Effector memory CD4-positive, alpha-beta T cell (primary cell): ENCODE measurements at regions not wholly inside any gene's neighbourhood (a gene's known extent, or its start where the extent isn't known, plus 50 kb on each side); places are given as distances from the start of the nearest gene placed in this dataset.

Experiments
- DNase-seq, 3 donors: peaks; one replicate each; pipeline ENCODE4 v3.0.0-alpha.2; 2020
- H3K27ac ChIP-seq: 2 replicates; pipeline ENCODE4 v1.7.0; 2013; ENCODE audit warnings: mild to moderate bottlenecking, low read length, moderate library complexity; ENCODE audit not compliant: insufficient read depth, poor library complexity, severe bottlenecking
- H3K27me3 ChIP-seq: replicated peaks from 2 replicates; pipeline ENCODE4 v1.7.0; 2013; ENCODE audit warnings: mild to moderate bottlenecking, low read length; ENCODE audit not compliant: insufficient read depth, control insufficient read depth, poor library complexity, severe bottlenecking
- H3K36me3 ChIP-seq: 2 replicates; pipeline ENCODE4 v1.7.0; 2013; ENCODE audit warnings: mild to moderate bottlenecking, low read length, moderate library complexity; ENCODE audit not compliant: control insufficient read depth, insufficient read depth
- H3K4me1 ChIP-seq: 2 replicates; pipeline ENCODE4 v1.7.0; 2013; ENCODE audit warnings: low read length, mild to moderate bottlenecking; ENCODE audit not compliant: control insufficient read depth, insufficient read depth, poor library complexity, severe bottlenecking
- H3K4me3 ChIP-seq: 2 replicates; pipeline ENCODE4 v1.7.0; 2013; ENCODE audit warnings: low read length, low read depth, mild to moderate bottlenecking; ENCODE audit not compliant: insufficient read depth, poor library complexity, severe bottlenecking
- H3K9me3 ChIP-seq: 2 replicates; pipeline ENCODE4 v1.7.0; 2013; ENCODE audit warnings: mild to moderate bottlenecking, low read length, moderate library complexity; ENCODE audit not compliant: control insufficient read depth

DNA sequence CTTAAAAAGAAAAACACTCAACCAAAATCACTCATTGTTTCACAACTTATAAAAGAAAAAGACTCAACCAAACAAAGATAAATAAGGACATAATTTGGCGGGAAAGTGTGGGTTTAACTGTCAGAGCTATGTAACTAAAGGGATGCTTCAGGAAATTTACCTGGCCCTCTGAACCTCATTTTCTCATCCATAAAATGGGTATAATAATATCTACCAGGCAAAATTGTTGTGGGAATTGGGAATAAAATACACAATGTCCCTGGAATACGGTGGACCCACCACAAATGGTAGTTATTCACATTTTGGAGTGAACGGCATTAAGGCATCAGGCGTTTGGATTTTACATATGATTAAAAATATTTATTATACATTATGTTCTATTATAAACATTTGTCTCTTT, 228.5 kb upstream of the ANKRD55 start:
- Histone ChIP-seq H3K36me3 (no peaks in the 10 kb centered on the region), H3K27ac (no peak overlapping the region), H3K9me3 (no peaks in the 10 kb centered on the region), H3K4me3 (no peak overlapping the region), H3K4me1 (no peaks in the 10 kb centered on the region), H3K27me3 (no peaks in the 10 kb centered on the region)
- no peak for DNase-seq

GRCh38 chr5:56460681-56461191, 227.6 kb upstream of the ANKRD55 start:
- Histone ChIP-seq H3K27ac (no peak overlapping the region), H3K4me1 (no peaks in the 10 kb centered on the region), H3K4me3 (no peak overlapping the region), H3K36me3 (no peaks in the 10 kb centered on the region), H3K27me3 (no peaks in the 10 kb centered on the region), H3K9me3 (no peaks in the 10 kb centered on the region)
- DNase-seq = no peak

DNA sequence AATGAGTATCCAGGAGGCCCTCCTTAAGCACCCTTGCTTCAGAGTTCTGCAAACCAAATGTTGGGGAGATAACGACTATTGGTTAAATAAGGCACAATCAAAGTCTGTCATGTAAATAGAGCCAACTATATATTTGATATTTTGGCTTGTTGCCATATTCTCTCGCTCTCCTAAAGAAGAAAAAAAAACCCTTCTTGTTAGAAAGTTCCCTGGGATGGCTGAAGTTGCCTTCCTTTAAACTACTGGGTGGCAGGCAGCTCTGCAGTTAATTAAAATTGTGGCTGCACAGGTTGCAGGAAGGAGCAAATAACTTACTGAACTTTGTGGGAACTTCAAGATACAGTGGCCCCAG, 227.0 kb upstream of the ANKRD55 start:
- Histone ChIP-seq H3K36me3 (no peaks in the 10 kb centered on the region), H3K9me3 (no peaks in the 10 kb centered on the region), H3K27ac (no peak overlapping the region), H3K27me3 (no peaks in the 10 kb centered on the region), H3K4me3 (no peak overlapping the region), H3K4me1 (no peaks in the 10 kb centered on the region)
- DNase-seq = no peak

DNA sequence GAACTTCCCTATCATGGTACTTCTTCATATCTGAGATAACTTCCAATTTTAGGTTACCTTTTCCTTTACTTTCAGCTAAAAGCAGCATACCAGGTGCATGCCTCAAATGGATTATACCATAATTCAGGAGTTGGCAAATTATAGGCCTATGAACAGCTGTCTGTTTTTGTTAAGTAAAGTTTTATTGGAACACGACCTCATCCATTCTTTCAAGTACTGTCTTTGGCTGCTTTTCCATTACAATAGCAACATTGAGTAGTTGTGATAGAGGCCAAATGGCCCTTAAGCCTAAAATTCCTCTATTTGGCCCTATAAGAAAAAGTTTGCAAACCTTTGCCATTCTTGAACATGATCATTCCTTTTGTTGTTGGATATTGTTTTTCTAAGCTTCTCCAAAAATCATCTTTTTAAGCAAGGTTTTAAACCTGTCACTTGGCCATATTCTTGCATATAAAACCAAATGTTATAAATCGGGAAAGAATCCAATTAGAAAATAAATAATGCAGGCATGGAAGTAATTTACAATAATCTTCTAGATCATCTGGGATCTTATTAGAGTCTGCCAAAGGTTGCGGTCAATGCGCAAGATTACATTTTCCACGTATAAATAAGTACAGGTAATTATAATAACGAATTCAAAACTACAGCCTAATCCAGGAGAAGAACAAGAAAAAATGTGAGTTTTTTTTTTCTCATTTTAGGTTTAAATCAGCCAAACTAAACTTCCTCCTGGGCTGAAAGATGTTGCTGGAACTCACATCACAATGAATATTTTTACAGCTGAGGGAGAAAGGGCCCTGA, 226.5 kb upstream of the ANKRD55 start:
- Histone ChIP-seq H3K27ac (no peak overlapping the region), H3K36me3 (no peaks in the 10 kb centered on the region), H3K4me3 (no peak overlapping the region), H3K4me1 (no peaks in the 10 kb centered on the region), H3K9me3 (no peaks in the 10 kb centered on the region), H3K27me3 (no peaks in the 10 kb centered on the region)
- DNase-seq = no peak

DNA sequence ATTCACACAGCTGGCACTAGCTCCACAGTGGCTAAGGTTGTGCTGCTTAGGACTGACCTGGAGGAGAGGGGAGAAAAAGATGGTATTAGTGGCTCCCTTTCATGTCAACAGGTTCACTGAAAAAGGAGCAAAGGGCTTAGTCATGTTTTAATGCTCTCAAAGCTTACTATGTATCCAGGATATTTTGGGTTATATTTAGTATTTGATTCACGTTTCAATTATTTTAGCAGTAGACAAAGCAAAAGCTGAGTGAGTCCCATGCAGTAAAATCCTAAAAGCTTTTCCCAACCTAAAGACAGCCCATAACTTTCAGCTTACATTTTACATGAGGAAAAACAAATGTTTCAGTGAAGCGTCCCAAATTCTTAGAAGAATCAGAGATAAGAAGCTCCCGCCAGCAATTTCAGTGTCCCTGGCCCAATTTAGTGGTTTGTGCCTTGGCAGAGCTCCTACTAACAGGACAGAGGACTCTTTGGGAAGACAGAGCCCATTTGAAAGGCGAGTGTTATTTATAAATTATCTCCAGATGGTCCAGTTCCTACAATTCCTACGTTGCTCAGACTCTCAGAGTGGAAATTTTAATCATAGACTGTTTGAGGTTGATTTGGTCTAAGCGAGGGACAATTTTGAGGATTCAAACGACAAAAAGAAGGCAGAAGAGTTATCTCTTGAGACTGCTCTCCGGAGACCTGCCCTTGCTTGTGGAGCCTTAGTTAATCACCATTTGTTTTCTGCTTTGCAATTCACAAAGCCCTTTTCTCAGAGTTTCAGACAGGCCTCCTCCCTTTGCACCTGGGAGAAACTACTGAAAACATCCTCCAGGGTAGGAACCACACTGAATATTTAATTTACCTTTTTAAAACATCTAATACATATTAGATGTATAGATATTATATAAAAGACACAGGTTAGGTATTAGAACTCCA, 225.0 kb upstream of the ANKRD55 start:
- no peak overlapping the region for H3K4me3 ChIP-seq
- no peak overlapping the region for H3K27ac ChIP-seq
- H3K36me3 ChIP-seq = no peaks in the 10 kb centered on the region
- no peaks in the 10 kb centered on the region for H3K4me1 ChIP-seq
- no peaks in the 10 kb centered on the region for H3K9me3 ChIP-seq
- no peaks in the 10 kb centered on the region for H3K27me3 ChIP-seq
- no peak for DNase-seq

DNA sequence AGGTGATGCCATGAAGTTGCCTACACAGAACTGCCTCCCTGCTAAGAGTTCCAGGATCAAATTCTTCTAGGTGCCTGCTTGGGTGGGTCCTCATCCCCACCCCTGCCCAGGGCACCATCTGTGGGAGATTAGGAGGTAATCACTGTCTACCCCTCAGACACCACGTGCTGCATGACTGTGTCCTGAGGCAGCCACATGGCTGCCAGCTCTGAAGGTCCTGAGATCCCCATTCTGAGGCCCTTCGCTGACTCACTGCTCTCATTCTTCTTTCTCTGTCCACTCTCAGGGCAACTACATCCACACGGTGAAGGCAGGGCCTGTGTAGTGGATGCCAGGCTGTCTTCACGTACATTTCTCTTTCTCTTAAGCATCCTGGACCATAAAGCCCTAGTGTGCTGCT, 222.9 kb upstream of the ANKRD55 start:
- H3K36me3 ChIP-seq = no peaks in the 10 kb centered on the region
- H3K27ac ChIP-seq = no peak overlapping the region
- H3K4me1 ChIP-seq = no peaks in the 10 kb centered on the region
- no peak overlapping the region for H3K4me3 ChIP-seq
- DNase-seq = no peak
- H3K27me3 ChIP-seq = no peaks in the 10 kb centered on the region
- no peaks in the 10 kb centered on the region for H3K9me3 ChIP-seq

DNA sequence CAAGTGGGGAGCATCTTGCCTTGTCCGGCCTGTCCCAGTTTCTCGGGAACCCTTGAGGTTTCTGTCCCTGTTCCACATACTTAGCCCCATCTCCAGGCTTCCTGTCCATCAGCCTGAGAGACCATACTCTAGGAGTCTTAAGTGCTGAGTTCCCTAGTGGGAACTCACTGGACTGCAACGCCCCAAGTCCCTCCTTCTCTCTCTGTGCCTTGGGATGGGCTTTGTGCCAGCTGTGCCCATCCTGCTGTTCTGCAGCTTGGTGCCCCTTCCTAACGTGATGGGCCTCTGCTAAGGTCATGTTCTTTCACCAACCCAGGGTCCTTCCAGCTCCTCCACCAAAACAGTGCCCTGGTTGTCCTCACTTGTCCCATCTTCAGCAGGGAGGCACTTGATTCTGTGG, 222.3 kb upstream of the ANKRD55 start:
- Histone ChIP-seq H3K27me3 (no peaks in the 10 kb centered on the region), H3K4me3 (no peak overlapping the region), H3K4me1 (no peaks in the 10 kb centered on the region), H3K9me3 (no peaks in the 10 kb centered on the region), H3K27ac (no peak overlapping the region), H3K36me3 (no peaks in the 10 kb centered on the region)
- no peak for DNase-seq

DNA sequence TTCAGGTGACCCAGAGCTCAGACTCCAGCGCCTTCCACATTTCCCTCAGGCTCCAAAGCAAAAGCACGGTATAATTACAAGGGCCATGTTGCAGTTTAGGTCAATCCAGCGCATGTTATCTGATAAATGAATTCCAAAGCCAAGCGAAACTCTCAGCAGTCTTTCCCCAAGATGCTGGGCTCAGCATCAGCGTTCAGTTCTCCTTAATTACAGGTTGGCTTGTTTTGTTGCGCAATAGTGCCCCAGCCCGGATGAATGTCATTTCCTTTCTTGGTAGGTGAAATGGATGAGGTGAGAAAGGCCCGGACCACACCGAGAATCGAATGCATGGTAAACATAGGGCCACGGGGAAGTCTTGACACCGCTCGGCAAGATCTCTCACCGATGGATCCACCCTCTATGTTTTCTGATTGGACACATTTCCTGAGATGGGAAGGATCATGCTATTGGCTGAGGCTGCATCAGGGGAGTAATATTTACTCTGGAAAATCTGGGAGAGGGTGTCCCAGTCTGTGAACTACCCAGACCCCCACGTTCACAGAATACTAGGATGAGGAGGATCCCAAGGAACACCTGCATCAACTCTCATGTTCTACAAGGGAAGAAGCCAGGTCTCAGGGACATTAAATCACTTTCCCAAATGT, 221.2 kb upstream of the ANKRD55 start:
- Histone ChIP-seq H3K4me1 (no peaks in the 10 kb centered on the region), H3K4me3 (no peak overlapping the region), H3K36me3 (no peaks in the 10 kb centered on the region), H3K27ac (no peak overlapping the region), H3K9me3 (no peaks in the 10 kb centered on the region), H3K27me3 (no peaks in the 10 kb centered on the region)
- no peak for DNase-seq

DNA sequence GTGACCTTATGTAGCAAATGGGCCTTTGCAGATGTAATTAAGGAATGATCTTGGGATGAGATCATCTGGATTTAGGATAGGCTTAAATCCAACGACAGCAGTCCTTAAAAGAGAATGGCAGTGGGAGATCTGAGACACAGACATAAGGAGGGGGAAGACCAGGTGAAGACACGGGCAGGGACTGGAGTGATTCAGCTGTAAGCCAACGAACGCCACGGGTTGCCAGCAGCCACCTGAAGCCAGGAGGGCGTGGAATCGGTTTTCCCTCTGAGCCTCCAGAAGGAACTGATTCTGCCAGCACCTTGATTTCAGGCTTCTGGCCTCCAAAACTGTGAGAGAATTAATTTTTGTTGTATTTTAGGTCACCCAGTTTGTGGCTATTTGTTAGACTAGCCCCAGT, 218.6 kb upstream of the ANKRD55 start:
- Histone ChIP-seq H3K4me3 (no peak overlapping the region), H3K36me3 (no peaks in the 10 kb centered on the region), H3K9me3 (no peaks in the 10 kb centered on the region), H3K27me3 (no peaks in the 10 kb centered on the region), H3K4me1 (no peaks in the 10 kb centered on the region), H3K27ac (no peak overlapping the region)
- no peak for DNase-seq
